Astrocyte (in vitro differentiated cells and primary cell): ENCODE measurements at regions not wholly inside any gene's neighbourhood (a gene's known extent, or its start where the extent isn't known, plus 50 kb on each side); places are given as distances from the start of the nearest gene placed in this dataset.

Source experiments
- DNase-seq: peaks from one replicate; pipeline ENCODE4 v3.0.0-alpha.2; 2010; ENCODE audit warnings: low read depth
- FAIRE-seq: peaks from 2 replicates; lab custom pipeline; 2011; peaks lifted over from hg19 to GRCh38; lab: Jason Lieb, UNC
- H2AFZ ChIP-seq: 2 replicates; pipeline ENCODE4 v1.6.0; 2012; ENCODE audit warnings: low read depth, low read length, inconsistent platforms
- H3K27ac ChIP-seq: 2 replicates; pipeline ENCODE4 v1.5.1; 2011; ENCODE audit warnings: low read depth, low read length, inconsistent platforms
- H3K27me3 ChIP-seq: 2 replicates; pipeline ENCODE4 v1.6.0; 2011; ENCODE audit warnings: low read length, inconsistent platforms; ENCODE audit not compliant: insufficient read depth
- H3K36me3 ChIP-seq: 2 replicates; pipeline ENCODE4 v1.5.1; 2011; ENCODE audit warnings: low read length, inconsistent platforms; ENCODE audit not compliant: insufficient read depth
- H3K4me1 ChIP-seq: 2 replicates; pipeline ENCODE4 v1.5.1; 2011; ENCODE audit warnings: low read length, inconsistent platforms; ENCODE audit not compliant: insufficient read depth
- H3K4me2 ChIP-seq: 2 replicates; pipeline ENCODE4 v1.6.0; 2012; ENCODE audit warnings: low read length, inconsistent platforms
- H3K4me3 ChIP-seq: 2 replicates; pipeline ENCODE4 v1.5.1; 2011; ENCODE audit warnings: low read depth, mild to moderate bottlenecking, low read length, inconsistent platforms; ENCODE audit not compliant: insufficient read depth
- H3K79me2 ChIP-seq: 2 replicates; pipeline ENCODE4 v1.6.0; 2012; ENCODE audit warnings: mild to moderate bottlenecking, low read length, inconsistent platforms; ENCODE audit not compliant: insufficient read depth
- H3K9ac ChIP-seq: 2 replicates; pipeline ENCODE4 v1.6.0; 2012; ENCODE audit warnings: mild to moderate bottlenecking, low read length, inconsistent platforms
- H3K9me3 ChIP-seq: 2 replicates; pipeline ENCODE4 v1.5.1; 2012; ENCODE audit warnings: low read depth, mild to moderate bottlenecking, low read length, inconsistent platforms; ENCODE audit not compliant: insufficient read depth
- H4K20me1 ChIP-seq: 2 replicates; pipeline ENCODE4 v1.6.0; 2012; ENCODE audit warnings: low read length, inconsistent platforms; ENCODE audit not compliant: insufficient read depth
- H3K27ac Mint-ChIP-seq: one replicate; pipeline ENCODE4 v1.8.0; 2021; ENCODE audit warnings: mild to moderate bottlenecking, mixed read lengths; ENCODE audit not compliant: unreplicated experiment
- H3K27me3 Mint-ChIP-seq: one replicate; pipeline ENCODE4 v1.8.0; 2021; ENCODE audit warnings: low read depth, mixed read lengths; ENCODE audit not compliant: unreplicated experiment
- H3K36me3 Mint-ChIP-seq: one replicate; pipeline ENCODE4 v1.8.0; 2021; ENCODE audit warnings: low read depth, mixed read lengths; ENCODE audit not compliant: unreplicated experiment
- H3K4me1 Mint-ChIP-seq: one replicate; pipeline ENCODE4 v1.8.0; 2021; ENCODE audit warnings: low read depth, mixed read lengths; ENCODE audit not compliant: unreplicated experiment
- H3K4me3 Mint-ChIP-seq: one replicate; pipeline ENCODE4 v1.8.0; 2021; ENCODE audit warnings: mild to moderate bottlenecking, moderate library complexity, mixed read lengths; ENCODE audit not compliant: unreplicated experiment
- H3K9me3 Mint-ChIP-seq: one replicate; pipeline ENCODE4 v1.8.0; 2021; ENCODE audit warnings: mild to moderate bottlenecking, mixed read lengths; ENCODE audit not compliant: unreplicated experiment
- EZH2 ChIP-seq: IDR thresholded peaks from 2 replicates; pipeline ENCODE4 v1.6.1; 2012; ENCODE audit warnings: mild to moderate bottlenecking, low read length, inconsistent platforms; ENCODE audit not compliant: insufficient read depth
- TF ChIP-seq, protein P1 (sequence below): IDR thresholded peaks from 2 replicates; pipeline ENCODE4 v1.5.1; 2011; ENCODE audit warnings: low read depth, mild to moderate bottlenecking, inconsistent platforms, low read length, moderate library complexity; ENCODE audit not compliant: insufficient read depth

DNA sequence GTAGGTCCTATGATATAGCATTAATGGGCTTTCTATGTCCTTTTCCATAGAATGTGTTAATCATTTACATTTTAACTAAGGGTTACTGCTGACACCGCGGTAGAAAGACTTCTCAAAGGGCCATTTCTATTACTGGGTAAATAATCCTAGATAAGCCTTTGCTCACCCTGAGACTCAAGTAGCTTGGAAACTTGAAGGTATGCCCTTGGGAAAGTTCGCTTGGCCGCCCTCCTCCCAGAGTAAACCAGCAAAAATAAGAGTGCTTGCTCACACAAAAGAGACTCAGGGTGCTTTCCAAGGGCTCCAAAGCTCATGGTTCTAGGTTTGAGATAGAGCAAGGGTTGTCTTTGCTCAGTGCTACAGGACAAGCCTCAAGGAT, 85.8 kb upstream of the TMPRSS2 start:
- Histone ChIP-seq H3K27me3 (peaks cover 18% of the 10 kb centered on the region), H3K79me2 (no peaks in the 10 kb centered on the region), H2AFZ (no peak overlapping the region), H3K4me1 (no peaks in the 10 kb centered on the region), H3K36me3 (no peaks in the 10 kb centered on the region), H3K4me3 (no peak overlapping the region), H3K9me3 (no peaks in the 10 kb centered on the region), H3K9ac (no peak overlapping the region), H3K27ac (no peak overlapping the region), H3K4me2 (no peak overlapping the region), H4K20me1 (no peaks in the 10 kb centered on the region)
- H3K4me3 Mint-ChIP-seq, result no peak overlapping the region
- TF ChIP-seq, protein P1, sequence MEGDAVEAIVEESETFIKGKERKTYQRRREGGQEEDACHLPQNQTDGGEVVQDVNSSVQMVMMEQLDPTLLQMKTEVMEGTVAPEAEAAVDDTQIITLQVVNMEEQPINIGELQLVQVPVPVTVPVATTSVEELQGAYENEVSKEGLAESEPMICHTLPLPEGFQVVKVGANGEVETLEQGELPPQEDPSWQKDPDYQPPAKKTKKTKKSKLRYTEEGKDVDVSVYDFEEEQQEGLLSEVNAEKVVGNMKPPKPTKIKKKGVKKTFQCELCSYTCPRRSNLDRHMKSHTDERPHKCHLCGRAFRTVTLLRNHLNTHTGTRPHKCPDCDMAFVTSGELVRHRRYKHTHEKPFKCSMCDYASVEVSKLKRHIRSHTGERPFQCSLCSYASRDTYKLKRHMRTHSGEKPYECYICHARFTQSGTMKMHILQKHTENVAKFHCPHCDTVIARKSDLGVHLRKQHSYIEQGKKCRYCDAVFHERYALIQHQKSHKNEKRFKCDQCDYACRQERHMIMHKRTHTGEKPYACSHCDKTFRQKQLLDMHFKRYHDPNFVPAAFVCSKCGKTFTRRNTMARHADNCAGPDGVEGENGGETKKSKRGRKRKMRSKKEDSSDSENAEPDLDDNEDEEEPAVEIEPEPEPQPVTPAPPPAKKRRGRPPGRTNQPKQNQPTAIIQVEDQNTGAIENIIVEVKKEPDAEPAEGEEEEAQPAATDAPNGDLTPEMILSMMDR, result no peak
- TF ChIP-seq EZH2, result no peak
- FAIRE-seq (no peak), DNase-seq (no peak)
- H3K36me3 Mint-ChIP-seq, result no peaks in the 10 kb centered on the region
- peaks cover 25% of the 10 kb centered on the region for H3K27me3 Mint-ChIP-seq
- H3K27ac Mint-ChIP-seq, result no peak overlapping the region
- peaks cover 5% of the 10 kb centered on the region for H3K9me3 Mint-ChIP-seq
- H3K4me1 Mint-ChIP-seq, result no peaks in the 10 kb centered on the region

DNA sequence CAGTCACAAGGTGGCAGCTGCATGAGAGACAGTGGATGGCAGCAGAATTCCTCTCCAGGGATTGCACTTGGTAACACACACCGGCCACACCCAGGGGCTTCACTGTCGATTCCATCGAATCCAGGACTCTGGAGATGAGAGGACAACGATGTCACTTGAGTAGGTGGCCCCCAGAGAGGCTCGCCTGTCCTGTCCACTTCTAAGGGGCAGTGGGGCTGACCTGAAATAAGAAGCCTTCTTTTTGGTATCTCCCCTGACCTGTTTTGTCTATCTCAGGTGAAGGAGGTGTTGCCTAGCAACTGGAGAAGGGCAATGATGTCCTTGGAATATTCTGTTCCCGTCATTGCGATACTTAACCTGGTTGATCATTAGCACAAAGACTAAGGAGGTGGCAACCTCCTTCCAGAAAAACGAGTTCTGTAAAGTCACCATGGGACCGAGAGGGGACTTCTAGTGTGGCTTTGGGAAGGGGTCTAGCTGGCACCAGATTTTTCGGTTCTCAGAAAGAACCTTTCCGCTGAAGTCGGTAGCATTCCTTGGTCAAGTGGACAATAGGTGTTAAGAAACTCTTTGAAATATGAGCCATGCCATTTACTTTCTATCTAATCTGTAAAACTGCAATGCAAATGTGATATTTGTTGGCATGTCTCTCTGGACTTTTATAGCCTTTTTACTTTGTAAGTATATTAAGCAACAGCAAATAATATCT, 85.2 kb upstream of the TMPRSS2 start:
- H3K4me2 ChIP-seq, result no peak overlapping the region

More for the DNA sequence above, 85.2 kb upstream of the TMPRSS2 start:
- Mint-ChIP-seq H3K27me3 (peaks cover 20% of the 10 kb centered on the region), H3K4me1 (no peaks in the 10 kb centered on the region), H3K27ac (no peak overlapping the region), H3K4me3 (no peak overlapping the region), H3K36me3 (no peaks in the 10 kb centered on the region), H3K9me3 (no peaks in the 10 kb centered on the region)
- no peak overlapping the region for H3K9ac ChIP-seq
- no peak overlapping the region for H2AFZ ChIP-seq
- H3K27me3 ChIP-seq, result peaks cover 18% of the 10 kb centered on the region
- no peak for DNase-seq
- H3K79me2 ChIP-seq, result no peaks in the 10 kb centered on the region
- no peak overlapping the region for H3K27ac ChIP-seq
- no peak for FAIRE-seq
- H4K20me1 ChIP-seq, result no peaks in the 10 kb centered on the region
- no peaks in the 10 kb centered on the region for H3K4me1 ChIP-seq
- TF ChIP-seq, protein P1, result no peak
- TF ChIP-seq EZH2, result no peak
- H3K9me3 ChIP-seq, result no peaks in the 10 kb centered on the region
- H3K4me3 ChIP-seq, result no peak overlapping the region
- no peaks in the 10 kb centered on the region for H3K36me3 ChIP-seq
